ENCODE measurements at regions not wholly inside any gene's neighbourhood (a gene's known extent, or its start where the extent isn't known, plus 50 kb on each side); places are given as distances from the start of the nearest gene placed in this dataset.

DNA sequence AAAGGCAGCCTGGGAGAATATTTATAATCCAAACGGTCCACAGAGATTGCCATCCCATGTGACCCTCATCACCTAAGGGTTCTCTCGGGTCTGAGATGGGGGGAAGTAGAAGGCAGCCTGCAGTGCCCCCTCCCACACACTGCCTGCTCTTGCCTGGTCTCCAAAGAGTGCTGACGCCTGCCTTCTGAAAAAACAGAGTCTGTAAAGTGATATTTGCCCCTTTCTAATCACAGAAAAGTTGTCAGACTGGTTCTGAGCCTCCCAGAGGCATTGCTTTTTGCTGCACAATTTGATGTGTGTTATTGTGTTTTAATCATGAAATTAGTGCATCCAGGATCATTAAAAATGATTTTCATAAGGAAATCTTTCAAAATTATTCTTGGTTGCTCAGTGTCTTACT, 59.2 kb downstream of the TMEM30B start:
- ATAC-seq, result no peak
- Histone ChIP-seq H3K27ac (ENCODE audit: low read length) (no peak overlapping the region), H3K27me3 (ENCODE audit: control insufficient read depth, insufficient read depth, low read length) (peaks cover 5% of the 10 kb centered on the region), H3K9me3 (ENCODE audit: control insufficient read depth, insufficient read depth, low read length) (no peaks in the 10 kb centered on the region), H3K4me1 (ENCODE audit: control insufficient read depth, insufficient read depth, low read length) (no peaks in the 10 kb centered on the region), H3K36me3 (ENCODE audit: control insufficient read depth, insufficient read depth, low read length) (no peaks in the 10 kb centered on the region), H3K4me3 (ENCODE audit: low read length) (no peak overlapping the region)
- H3K4me1 Mint-ChIP-seq, result no peaks in the 10 kb centered on the region
- H3K9me3 Mint-ChIP-seq, result no peaks in the 10 kb centered on the region
- no peak overlapping the region for H3K27ac Mint-ChIP-seq
- H3K36me3 Mint-ChIP-seq, result no peaks in the 10 kb centered on the region
- DNase-seq, result no peak
- H3K27me3 Mint-ChIP-seq (ENCODE audit: low read depth in 2 of 2), result peaks cover 35 to 87% of the 10 kb centered on the region in 2 donors
- WGBS (ENCODE audit: insufficient coverage), result 62% methylated on average over 3 of the region's 3 CpGs
- intact Hi-C loops (cut with micrococcal nuclease), result no loop called here
- TF ChIP-seq, protein P1, sequence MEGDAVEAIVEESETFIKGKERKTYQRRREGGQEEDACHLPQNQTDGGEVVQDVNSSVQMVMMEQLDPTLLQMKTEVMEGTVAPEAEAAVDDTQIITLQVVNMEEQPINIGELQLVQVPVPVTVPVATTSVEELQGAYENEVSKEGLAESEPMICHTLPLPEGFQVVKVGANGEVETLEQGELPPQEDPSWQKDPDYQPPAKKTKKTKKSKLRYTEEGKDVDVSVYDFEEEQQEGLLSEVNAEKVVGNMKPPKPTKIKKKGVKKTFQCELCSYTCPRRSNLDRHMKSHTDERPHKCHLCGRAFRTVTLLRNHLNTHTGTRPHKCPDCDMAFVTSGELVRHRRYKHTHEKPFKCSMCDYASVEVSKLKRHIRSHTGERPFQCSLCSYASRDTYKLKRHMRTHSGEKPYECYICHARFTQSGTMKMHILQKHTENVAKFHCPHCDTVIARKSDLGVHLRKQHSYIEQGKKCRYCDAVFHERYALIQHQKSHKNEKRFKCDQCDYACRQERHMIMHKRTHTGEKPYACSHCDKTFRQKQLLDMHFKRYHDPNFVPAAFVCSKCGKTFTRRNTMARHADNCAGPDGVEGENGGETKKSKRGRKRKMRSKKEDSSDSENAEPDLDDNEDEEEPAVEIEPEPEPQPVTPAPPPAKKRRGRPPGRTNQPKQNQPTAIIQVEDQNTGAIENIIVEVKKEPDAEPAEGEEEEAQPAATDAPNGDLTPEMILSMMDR (IDR thresholded peaks at IDR 0.05), result no peak
- H3K4me3 Mint-ChIP-seq, result no peak overlapping the region

DNA sequence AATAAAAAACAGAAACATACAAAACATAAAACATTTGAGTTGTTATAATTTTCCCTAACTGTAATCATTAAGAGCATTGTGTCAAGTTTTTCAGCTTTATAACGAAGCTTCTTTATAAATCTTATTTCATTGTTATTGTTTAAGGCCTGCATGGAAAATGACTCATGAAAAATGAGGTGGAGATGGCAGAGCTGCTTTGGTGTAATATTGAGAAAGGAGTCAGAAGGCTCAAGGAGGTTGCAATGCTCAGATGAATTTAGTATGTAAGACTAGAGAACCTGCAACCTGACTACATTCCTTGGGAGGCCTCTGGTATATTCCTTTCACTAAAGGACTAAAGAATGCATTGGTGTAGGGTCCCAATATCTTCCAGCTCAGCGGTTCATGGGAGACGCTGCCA, 61.5 kb downstream of the TMEM30B start:
- DNase-seq (no peak), ATAC-seq (no peak)
- H3K4me1 ChIP-seq (ENCODE audit: control insufficient read depth, insufficient read depth, low read length), result no peaks in the 10 kb centered on the region
- no peak overlapping the region for H3K27ac Mint-ChIP-seq
- no peaks in the 10 kb centered on the region for H3K9me3 ChIP-seq (ENCODE audit: control insufficient read depth, insufficient read depth, low read length)
- no peak overlapping the region for H3K27ac ChIP-seq (ENCODE audit: low read length)
- H3K27me3 ChIP-seq (ENCODE audit: control insufficient read depth, insufficient read depth, low read length), result peaks cover 5% of the 10 kb centered on the region
- intact Hi-C loops (cut with micrococcal nuclease), result no loop called here
- TF ChIP-seq, protein P1 (IDR thresholded peaks at IDR 0.05), result no peak
- no peaks in the 10 kb centered on the region for H3K36me3 Mint-ChIP-seq
- H3K4me3 ChIP-seq (ENCODE audit: low read length), result no peak overlapping the region
- H3K27me3 Mint-ChIP-seq (ENCODE audit: low read depth in 2 of 2), result peaks cover 38 to 71% of the 10 kb centered on the region in 2 donors
- no peaks in the 10 kb centered on the region for H3K4me1 Mint-ChIP-seq
- no peak overlapping the region for H3K4me3 Mint-ChIP-seq
- no peaks in the 10 kb centered on the region for H3K9me3 Mint-ChIP-seq
- H3K36me3 ChIP-seq (ENCODE audit: control insufficient read depth, insufficient read depth, low read length), result no peaks in the 10 kb centered on the region
- WGBS (ENCODE audit: insufficient coverage), result 96% methylated on average over 2 of the region's 3 CpGs

DNA sequence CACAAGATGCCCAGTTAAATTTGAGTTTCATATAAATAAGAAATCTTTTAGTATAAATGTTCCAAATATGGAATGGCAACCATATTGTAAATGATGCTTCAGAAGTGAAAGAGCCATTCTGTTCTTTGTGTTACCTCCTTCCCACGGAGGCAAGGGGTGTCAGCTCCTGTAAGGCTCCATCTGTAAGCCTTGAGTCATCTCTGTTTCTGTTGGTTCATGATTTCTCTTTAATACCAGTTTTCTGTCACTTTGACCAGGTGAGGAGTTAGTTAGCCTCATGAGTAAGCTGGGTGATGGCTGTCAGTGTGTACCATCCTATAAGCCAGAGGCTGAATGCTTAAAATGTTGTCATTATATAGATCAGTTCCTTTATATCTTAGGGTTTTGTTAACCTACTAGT, 61.9 kb downstream of the TMEM30B start:
- DNase-seq (no peak), ATAC-seq (no peak)
- Histone ChIP-seq H3K4me1 (ENCODE audit: control insufficient read depth, insufficient read depth, low read length) (no peaks in the 10 kb centered on the region), H3K36me3 (ENCODE audit: control insufficient read depth, insufficient read depth, low read length) (no peaks in the 10 kb centered on the region), H3K27ac (ENCODE audit: low read length) (no peak overlapping the region), H3K9me3 (ENCODE audit: control insufficient read depth, insufficient read depth, low read length) (no peaks in the 10 kb centered on the region), H3K27me3 (ENCODE audit: control insufficient read depth, insufficient read depth, low read length) (peaks cover 7% of the 10 kb centered on the region), H3K4me3 (ENCODE audit: low read length) (no peak overlapping the region)
- TF ChIP-seq, protein P1 (IDR thresholded peaks at IDR 0.05), result no peak
- intact Hi-C loops (cut with micrococcal nuclease), result no loop called here
- Mint-ChIP-seq H3K27ac (no peak overlapping the region), H3K4me1 (no peaks in the 10 kb centered on the region), H3K4me3 (no peak overlapping the region), H3K27me3 (ENCODE audit: low read depth in 2 of 2) (peaks cover 37 to 68% of the 10 kb centered on the region in 2 donors), H3K36me3 (no peaks in the 10 kb centered on the region), H3K9me3 (no peaks in the 10 kb centered on the region)
- WGBS (ENCODE audit: insufficient coverage), result 67% methylated on average over 1 of the region's 1 CpG

DNA sequence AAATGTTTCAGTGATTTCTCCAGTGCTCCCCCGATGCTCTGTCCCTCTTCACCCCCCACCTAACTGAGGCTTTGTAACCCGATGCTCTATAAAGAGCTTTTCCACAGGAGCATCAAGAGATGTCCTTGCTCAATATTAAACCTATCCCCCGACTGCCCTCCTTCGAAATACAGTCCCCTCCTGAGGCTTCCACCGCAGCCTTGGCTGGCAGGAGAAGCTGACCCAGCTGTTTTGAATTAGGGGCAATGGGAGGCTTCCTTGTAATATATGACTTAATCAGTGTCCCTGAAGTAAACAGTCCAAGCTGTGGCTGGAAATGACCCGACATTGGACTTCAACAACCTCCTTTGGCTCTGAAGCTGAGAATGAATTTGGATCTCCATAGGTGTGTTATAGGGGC, 62.4 kb downstream of the TMEM30B start:
- H3K4me1 ChIP-seq (ENCODE audit: control insufficient read depth, insufficient read depth, low read length), result no peaks in the 10 kb centered on the region
- Mint-ChIP-seq H3K4me1 (no peaks in the 10 kb centered on the region), H3K36me3 (no peaks in the 10 kb centered on the region), H3K9me3 (no peaks in the 10 kb centered on the region), H3K27me3 (ENCODE audit: low read depth in 2 of 2) (peaks cover 39 to 70% of the 10 kb centered on the region in 2 donors), H3K4me3 (no peak overlapping the region), H3K27ac (no peak overlapping the region)
- no peak overlapping the region for H3K4me3 ChIP-seq (ENCODE audit: low read length)
- DNase-seq, result no peak
- TF ChIP-seq, protein P1 (IDR thresholded peaks at IDR 0.05), result no peak
- 77% methylated on average over 6 of the region's 6 CpGs for WGBS (ENCODE audit: insufficient coverage)
- intact Hi-C loops (cut with micrococcal nuclease), result no loop called here
- no peaks in the 10 kb centered on the region for H3K36me3 ChIP-seq (ENCODE audit: control insufficient read depth, insufficient read depth, low read length)
- H3K27me3 ChIP-seq (ENCODE audit: control insufficient read depth, insufficient read depth, low read length), result peaks cover 7% of the 10 kb centered on the region
- H3K27ac ChIP-seq (ENCODE audit: low read length), result no peak overlapping the region
- H3K9me3 ChIP-seq (ENCODE audit: control insufficient read depth, insufficient read depth, low read length), result no peaks in the 10 kb centered on the region
- no peak for ATAC-seq
